Heart left ventricle (tissue), 16 donors: ENCODE measurements at regions not wholly inside any gene's neighbourhood (a gene's known extent, or its start where the extent isn't known, plus 50 kb on each side); places are given as distances from the start of the nearest gene placed in this dataset.
A peak's percentile ranks its signal among the peaks of the same experiment; 100 is the strongest.

Experiments used
- ATAC-seq, 4 donors: fragments of 200-7000 bp; cut with Tn5 transposase; one replicate each; pipeline ENCODE4 v1.9.1; 2020 to 2022; ENCODE audit warnings: moderate library complexity in 4 of 4, mild to moderate bottlenecking in 3 of 4, moderate number of reproducible peaks in 1 of 4
- DNase-seq, 5 donors: peaks; one replicate each; pipeline ENCODE4 v3.0.0-alpha.2; 2020
- H3K27ac ChIP-seq, 12 donors: fragments of 200-600 bp; sonication (generic) in 4 of 12; one replicate each; pipeline versions ENCODE4 v1.5.0 to v1.8.0; 2016 to 2022; ENCODE audit warnings: mild to moderate bottlenecking in 2 of 12
- H3K27me3 ChIP-seq, 9 donors: fragments of 200-600 bp; sonication (generic) in 2 of 9; one replicate each; pipeline versions ENCODE4 v1.5.1 to v1.8.0; 2016 to 2022; ENCODE audit warnings: mild to moderate bottlenecking in 3 of 9
- H3K36me3 ChIP-seq, 9 donors: fragments of 200-600 bp; sonication (generic) in 2 of 9; one replicate each; pipeline versions ENCODE4 v1.5.0 to v1.8.0; 2018 to 2022; ENCODE audit warnings: mild to moderate bottlenecking in 2 of 9
- H3K4me1 ChIP-seq, 12 donors: fragments of 200-600 bp; sonication (generic) in 4 of 12; one replicate each; pipeline versions ENCODE4 v1.5.0 to v1.8.0; 2016 to 2022; ENCODE audit warnings: mild to moderate bottlenecking in 3 of 12
- H3K4me3 ChIP-seq, 12 donors: fragments of 200-600 bp; sonication (generic) in 4 of 12; one replicate each; pipeline versions ENCODE4 v1.5.0 to v1.8.0; 2017 to 2022; ENCODE audit warnings: mild to moderate bottlenecking in 9 of 12, moderate library complexity in 4 of 12
- H3K9me3 ChIP-seq, 12 donors: fragments of 200-600 bp; sonication (generic) in 4 of 12; one replicate each; pipeline versions ENCODE4 v1.5.0 to v1.8.0; 2016 to 2022; ENCODE audit warnings: mild to moderate bottlenecking in 1 of 12
- POLR2A ChIP-seq, 2 donors: fragments of 450-650 bp; IDR thresholded peaks; one replicate each; pipeline ENCODE4 v1.6.1; 2017; ENCODE audit warnings: antibody characterized with exemption in 2 of 2, mild to moderate bottlenecking in 2 of 2, moderate library complexity in 2 of 2
- WGBS, 4 donors: extraction: QIAGEN DNeasy Blood & Tissue Kit in 2 of 4; methylation state at CpG; one replicate each; pipeline versions ENCODE4 v1.1.5 to v1.1.7; 2013 to 2018; 5-methylcytosine and 5-hydroxymethylcytosine counted together
- intact Hi-C, 10 donors: fragments of 100-400 bp; cut with DNase I; formaldehyde crosslinking; loops; one replicate each; pipeline versions ENCODE4 v1.11.1 to v1.14.2; 2022
- TF ChIP-seq, protein P1 (sequence below), 12 donors: fragments of 200-600 bp; sonication (generic) in 4 of 12; IDR thresholded peaks; one replicate each; pipeline versions ENCODE4 v1.5.0 to v1.8.0; 2018 to 2022; ENCODE audit warnings: antibody characterized with exemption in 12 of 12, mild to moderate bottlenecking in 5 of 12
- donor health status: ischemic (EF 13 %, LVEDD 7.1; RV severe dilation, severe dysfunction).
- donor health status: healthy with polysubstance abuse.
- donor health status: DM: no; HTN: yes; CAD: no.
- donor health status: DM: no; HTN: no; CAD: no.
- donor health status: ischemic (EF 25% LVEDD 6.9; RV normal size, moderate dysfunction).
- donor health status: ischemic (EF 25% LVEDD 5.7; RV mildly dilated, moderate dysfunction).
- donor health status: healthy.
- donor health status: DM: yes; HTN: yes; CAD: no.
- donor health status: ischemic (EF 35%, LVEDD 5.7; RV mildly dilated, moderate dysfunction).
- donor health status: nonischemic (EF 11% LVEDD 7.7; RV severe dilation, severe dysfunction).
- donor health status: DM: yes; HTN: yes; CAD: no.
- donor health status: PGD.
- donor health status: ischemic (EF 29% LVEDD 5.4; RV normal size, mild dysfunction).
- donor health status: nonischemic (EF 23%, LVEDD 6.1; RV moderate dilation, normal function).

DNA sequence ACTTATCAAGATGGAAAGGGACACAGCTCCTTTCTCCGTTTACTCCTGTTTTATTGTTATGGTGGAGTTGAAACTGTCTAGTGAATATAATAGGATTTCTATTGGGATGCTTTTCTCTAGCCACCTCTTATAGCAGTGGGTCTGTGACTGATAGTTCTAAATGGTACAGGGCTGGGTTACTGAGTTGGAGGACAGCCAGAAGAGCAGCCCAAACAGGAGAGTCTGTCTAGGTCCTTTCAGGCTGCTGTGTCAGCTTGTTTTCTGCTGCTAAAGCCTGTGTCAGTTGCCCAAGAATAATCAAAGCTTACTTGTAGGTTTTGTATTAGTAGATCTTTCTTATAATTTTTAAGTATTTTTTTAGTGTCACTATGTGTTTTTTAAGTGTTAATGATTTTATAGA, 356.0 kb upstream of the SEMA6A start:
- intact Hi-C loops = no loop called here
- Histone ChIP-seq H3K27ac (no peak overlapping the region), H3K27me3 (no peaks in the 10 kb centered on the region), H3K36me3 (no peaks in the 10 kb centered on the region), H3K4me1 (peaks cover 0 to 2% (median 0%) of the 10 kb centered on the region in 12 donors), H3K9me3 (peaks cover 0 to 5% (median 0%) of the 10 kb centered on the region in 12 donors), H3K4me3 (no peak overlapping the region)
- ATAC-seq (no peak), DNase-seq (no peak)
- 88 to 95% (median 93%) methylated on average over 1 of the region's 1 CpG for WGBS, 4 donors
- TF ChIP-seq POLR2A (IDR thresholded peaks at IDR 0.05) = no peak
- TF ChIP-seq, protein P1, sequence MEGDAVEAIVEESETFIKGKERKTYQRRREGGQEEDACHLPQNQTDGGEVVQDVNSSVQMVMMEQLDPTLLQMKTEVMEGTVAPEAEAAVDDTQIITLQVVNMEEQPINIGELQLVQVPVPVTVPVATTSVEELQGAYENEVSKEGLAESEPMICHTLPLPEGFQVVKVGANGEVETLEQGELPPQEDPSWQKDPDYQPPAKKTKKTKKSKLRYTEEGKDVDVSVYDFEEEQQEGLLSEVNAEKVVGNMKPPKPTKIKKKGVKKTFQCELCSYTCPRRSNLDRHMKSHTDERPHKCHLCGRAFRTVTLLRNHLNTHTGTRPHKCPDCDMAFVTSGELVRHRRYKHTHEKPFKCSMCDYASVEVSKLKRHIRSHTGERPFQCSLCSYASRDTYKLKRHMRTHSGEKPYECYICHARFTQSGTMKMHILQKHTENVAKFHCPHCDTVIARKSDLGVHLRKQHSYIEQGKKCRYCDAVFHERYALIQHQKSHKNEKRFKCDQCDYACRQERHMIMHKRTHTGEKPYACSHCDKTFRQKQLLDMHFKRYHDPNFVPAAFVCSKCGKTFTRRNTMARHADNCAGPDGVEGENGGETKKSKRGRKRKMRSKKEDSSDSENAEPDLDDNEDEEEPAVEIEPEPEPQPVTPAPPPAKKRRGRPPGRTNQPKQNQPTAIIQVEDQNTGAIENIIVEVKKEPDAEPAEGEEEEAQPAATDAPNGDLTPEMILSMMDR (IDR thresholded peaks at IDR 0.05) = no peak

DNA sequence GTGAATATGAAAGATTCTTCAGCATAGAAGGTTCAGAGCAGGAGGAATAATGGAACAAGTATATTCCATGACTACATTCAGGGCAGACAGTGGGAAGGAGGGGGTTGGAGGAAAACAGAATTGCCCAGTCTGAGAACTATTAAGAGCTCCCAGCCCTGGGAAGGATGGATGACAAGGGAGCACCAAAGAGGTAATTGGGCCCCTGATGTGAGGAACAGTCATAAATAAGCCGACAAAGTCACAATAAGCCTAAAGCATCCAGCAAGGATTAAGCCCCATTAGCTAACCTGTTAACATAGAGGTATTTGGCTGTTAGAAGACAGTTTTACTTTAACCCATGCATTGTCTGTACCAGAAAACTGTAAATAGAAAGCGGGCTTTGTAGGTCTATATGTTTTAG, 348.7 kb upstream of the SEMA6A start:
- no peaks in the 10 kb centered on the region for H3K36me3 ChIP-seq
- no peak overlapping the region for H3K4me3 ChIP-seq
- no peaks in the 10 kb centered on the region for H3K27me3 ChIP-seq
- TF ChIP-seq POLR2A (IDR thresholded peaks at IDR 0.05) = no peak
- TF ChIP-seq, protein P1 (IDR thresholded peaks at IDR 0.05) = no peak
- no peak overlapping the region for H3K27ac ChIP-seq
- WGBS, 4 donors = 74 to 91% (median 84%) methylated on average over 2 of the region's 2 CpGs
- peaks cover 0 to 5% (median 0%) of the 10 kb centered on the region in 12 donors for H3K9me3 ChIP-seq
- H3K4me1 ChIP-seq = no peaks in the 10 kb centered on the region
- DNase-seq = no peak
- intact Hi-C loops = no loop called here
- ATAC-seq = no peak

DNA sequence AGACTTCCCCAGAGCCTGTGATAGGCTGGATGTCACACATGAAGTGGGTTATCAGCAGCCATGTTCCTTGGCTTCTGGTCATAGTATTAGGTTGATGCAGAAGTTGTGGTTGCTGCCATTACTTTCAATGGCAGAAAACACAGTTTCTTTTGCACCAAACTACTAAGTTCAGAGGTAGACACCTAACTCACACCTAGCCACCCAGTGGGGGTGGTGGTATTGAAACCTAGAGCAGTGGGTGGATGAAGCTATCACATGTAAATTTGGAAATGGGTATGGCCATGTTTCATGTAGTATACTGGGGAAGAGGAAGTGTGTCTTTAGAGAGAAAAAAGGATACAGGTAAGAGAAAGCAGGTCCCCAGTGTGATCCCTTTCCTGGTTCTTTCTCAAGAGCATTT, 347.9 kb upstream of the SEMA6A start:
- Histone ChIP-seq H3K27me3 (no peaks in the 10 kb centered on the region), H3K27ac (no peak overlapping the region), H3K36me3 (no peaks in the 10 kb centered on the region), H3K4me1 (no peaks in the 10 kb centered on the region), H3K4me3 (no peak overlapping the region), H3K9me3 (peaks cover 0 to 2% (median 0%) of the 10 kb centered on the region in 12 donors)
- DNase-seq (no peak), ATAC-seq (no peak)
- intact Hi-C loops = no loop called here
- no peak for TF ChIP-seq POLR2A (IDR thresholded peaks at IDR 0.05)
- TF ChIP-seq, protein P1 (IDR thresholded peaks at IDR 0.05) = no peak

DNA sequence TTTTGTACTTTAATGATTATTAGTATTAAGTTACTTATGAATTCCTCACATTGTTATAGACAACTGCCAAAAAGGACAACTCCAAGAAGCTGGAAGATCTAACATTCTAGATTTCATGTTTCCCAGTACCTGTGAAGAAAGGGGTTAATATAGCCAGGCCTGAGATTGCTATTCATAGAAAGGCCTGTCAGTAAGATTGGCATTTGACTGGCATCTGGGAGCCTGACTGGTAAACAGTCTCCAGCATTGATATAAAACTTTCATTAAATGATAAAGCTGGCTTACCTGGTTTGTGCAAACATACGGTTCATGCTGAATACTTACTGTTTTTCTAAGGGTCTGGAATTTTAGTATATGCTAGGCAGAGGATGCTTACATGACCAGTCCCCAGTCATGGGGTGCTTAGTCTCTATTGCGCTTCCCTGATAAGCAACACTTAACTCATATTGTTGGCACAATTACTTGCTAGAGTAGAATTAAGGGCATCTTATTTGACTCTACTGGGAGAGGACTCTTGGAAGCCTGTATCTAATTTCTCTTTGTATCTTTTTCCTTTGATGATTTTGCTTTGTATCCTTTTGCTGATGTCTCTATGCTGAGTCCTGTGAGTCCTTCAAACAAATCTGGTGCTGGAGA, 340.4 kb upstream of the SEMA6A start:
- H3K4me1 ChIP-seq = peaks cover 0 to 16% (median 0%) of the 10 kb centered on the region in 12 donors
- DNase-seq (no peak), ATAC-seq (peak; percentile 67 to 84 (median 76))
- no peaks in the 10 kb centered on the region for H3K27me3 ChIP-seq
- H3K4me3 ChIP-seq = no peak overlapping the region
- H3K27ac ChIP-seq = peak overlapping the region in 2 of 12 donors; percentile 30 to 34
- intact Hi-C loops = no loop called here
- WGBS, 4 donors = 50 to 68% (median 67%) methylated on average over 2 of the region's 2 CpGs
- TF ChIP-seq POLR2A (IDR thresholded peaks at IDR 0.05) = no peak
- TF ChIP-seq, protein P1 (IDR thresholded peaks at IDR 0.05) = no peak
- no peaks in the 10 kb centered on the region for H3K36me3 ChIP-seq
- H3K9me3 ChIP-seq = no peaks in the 10 kb centered on the region
